ENCODE measurements at regions not wholly inside any gene's neighbourhood (a gene's known extent, or its start where the extent isn't known, plus 50 kb on each side); places are given as distances from the start of the nearest gene placed in this dataset.

DNA sequence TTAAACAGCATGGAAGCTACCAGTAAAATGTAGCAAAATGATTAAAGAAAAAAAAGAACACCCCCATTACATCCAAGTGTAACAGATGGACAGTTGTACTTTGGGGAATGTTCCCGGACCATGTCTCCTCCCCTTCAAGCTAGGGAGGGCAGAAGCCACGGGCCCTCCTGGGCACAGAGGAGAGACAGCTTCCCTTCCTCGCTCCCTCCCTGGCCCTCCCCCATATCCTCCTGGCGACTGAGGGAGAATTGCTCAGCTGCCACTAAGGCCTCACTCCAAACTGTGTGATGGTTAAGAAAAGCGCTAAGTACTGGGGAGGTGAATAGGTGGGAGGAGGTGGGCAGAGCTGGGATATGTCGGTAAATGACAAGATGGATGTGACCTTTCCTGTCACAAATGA lies 358.0 kb downstream of the HRH4 start:
- peak overlapping the region; percentile 25 for H3K4me3 Mint-ChIP-seq
- H3K9me3 Mint-ChIP-seq: no peaks in the 10 kb centered on the region
- H3K36me3 Mint-ChIP-seq (ENCODE audit: low read depth): no peaks in the 10 kb centered on the region
- DNase-seq (ENCODE audit: low read depth, low spot score): no peak
- peaks cover 15% of the 10 kb centered on the region for H3K27me3 Mint-ChIP-seq (ENCODE audit: low read depth)
- TF ChIP-seq, protein P1, sequence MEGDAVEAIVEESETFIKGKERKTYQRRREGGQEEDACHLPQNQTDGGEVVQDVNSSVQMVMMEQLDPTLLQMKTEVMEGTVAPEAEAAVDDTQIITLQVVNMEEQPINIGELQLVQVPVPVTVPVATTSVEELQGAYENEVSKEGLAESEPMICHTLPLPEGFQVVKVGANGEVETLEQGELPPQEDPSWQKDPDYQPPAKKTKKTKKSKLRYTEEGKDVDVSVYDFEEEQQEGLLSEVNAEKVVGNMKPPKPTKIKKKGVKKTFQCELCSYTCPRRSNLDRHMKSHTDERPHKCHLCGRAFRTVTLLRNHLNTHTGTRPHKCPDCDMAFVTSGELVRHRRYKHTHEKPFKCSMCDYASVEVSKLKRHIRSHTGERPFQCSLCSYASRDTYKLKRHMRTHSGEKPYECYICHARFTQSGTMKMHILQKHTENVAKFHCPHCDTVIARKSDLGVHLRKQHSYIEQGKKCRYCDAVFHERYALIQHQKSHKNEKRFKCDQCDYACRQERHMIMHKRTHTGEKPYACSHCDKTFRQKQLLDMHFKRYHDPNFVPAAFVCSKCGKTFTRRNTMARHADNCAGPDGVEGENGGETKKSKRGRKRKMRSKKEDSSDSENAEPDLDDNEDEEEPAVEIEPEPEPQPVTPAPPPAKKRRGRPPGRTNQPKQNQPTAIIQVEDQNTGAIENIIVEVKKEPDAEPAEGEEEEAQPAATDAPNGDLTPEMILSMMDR (conservative IDR thresholded peaks at IDR 0.05): no peak
- peaks cover 41% of the 10 kb centered on the region for H3K4me1 Mint-ChIP-seq
- no peak overlapping the region for H3K27ac Mint-ChIP-seq (ENCODE audit: unreplicated experiment)

DNA sequence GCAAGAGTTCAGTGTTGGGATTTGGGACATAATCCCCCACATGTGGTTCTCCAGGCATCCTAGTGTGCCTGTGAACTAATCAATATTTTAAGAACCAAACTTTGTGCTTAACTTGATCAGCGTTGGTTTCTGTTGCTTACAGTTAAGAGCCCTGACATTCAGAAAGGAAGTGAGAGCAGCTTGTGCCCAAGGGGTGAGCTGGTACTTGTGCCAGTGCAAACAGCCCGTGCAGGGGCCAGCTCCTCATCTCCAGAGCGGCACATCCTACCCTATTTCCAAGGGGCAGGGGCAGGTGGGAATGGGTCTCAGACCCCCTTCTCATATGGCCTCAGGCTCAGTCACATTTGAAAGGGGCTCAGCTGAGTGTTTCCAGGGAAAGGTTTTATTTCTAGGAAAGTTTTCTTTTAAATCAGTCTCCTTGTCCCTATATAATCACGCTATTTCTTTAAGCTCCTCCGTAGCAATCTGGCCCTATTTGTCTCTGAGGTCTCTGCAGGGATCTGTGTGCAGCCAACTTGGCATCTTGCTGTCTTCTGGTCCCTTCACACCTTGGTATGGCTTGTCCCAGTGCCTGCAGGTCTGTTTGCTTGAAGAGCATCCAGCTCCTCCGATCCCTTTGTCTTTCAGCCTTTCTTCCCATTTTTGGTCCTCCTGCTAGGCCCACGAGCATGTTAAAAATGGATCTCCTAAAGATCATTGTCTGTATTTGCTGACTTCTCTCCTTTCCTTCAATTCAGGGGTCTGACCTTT lies 358.9 kb downstream of the HRH4 start:
- no peak for DNase-seq (ENCODE audit: low read depth, low spot score)
- H3K4me1 Mint-ChIP-seq: peaks cover 39% of the 10 kb centered on the region
- TF ChIP-seq, protein P1 (conservative IDR thresholded peaks at IDR 0.05): no peak
- H3K36me3 Mint-ChIP-seq (ENCODE audit: low read depth): no peaks in the 10 kb centered on the region
- H3K27me3 Mint-ChIP-seq (ENCODE audit: low read depth): peaks cover 15% of the 10 kb centered on the region
- no peaks in the 10 kb centered on the region for H3K9me3 Mint-ChIP-seq
- H3K27ac Mint-ChIP-seq (ENCODE audit: unreplicated experiment): no peak overlapping the region
- no peak overlapping the region for H3K4me3 Mint-ChIP-seq

DNA sequence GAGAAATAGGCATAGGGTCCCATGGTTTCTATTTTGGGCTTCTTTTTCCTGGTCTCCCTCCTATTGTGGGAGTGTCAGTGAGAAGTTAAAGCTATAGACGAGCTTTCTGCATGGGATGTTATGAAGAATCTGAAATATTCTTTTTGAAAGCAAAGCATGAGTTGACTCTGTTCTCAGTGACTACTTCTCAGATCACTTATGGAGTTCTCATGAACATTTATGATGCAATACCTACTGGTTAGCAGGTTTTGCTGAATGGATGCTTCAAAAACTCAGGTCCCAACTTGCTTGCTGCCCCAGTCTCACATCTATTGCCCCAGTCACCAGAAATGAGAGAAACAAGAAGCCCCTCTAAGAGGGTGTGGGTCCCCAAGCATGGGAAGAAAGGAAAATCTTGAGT lies 365.0 kb downstream of the HRH4 start:
- TF ChIP-seq, protein P1 (conservative IDR thresholded peaks at IDR 0.05): no peak
- H3K9me3 Mint-ChIP-seq: no peaks in the 10 kb centered on the region
- DNase-seq (ENCODE audit: low read depth, low spot score): no peak
- H3K27ac Mint-ChIP-seq (ENCODE audit: unreplicated experiment): no peak overlapping the region
- H3K27me3 Mint-ChIP-seq (ENCODE audit: low read depth): peaks cover under 1% of the 10 kb centered on the region
- H3K4me1 Mint-ChIP-seq: peaks cover 11% of the 10 kb centered on the region
- no peaks in the 10 kb centered on the region for H3K36me3 Mint-ChIP-seq (ENCODE audit: low read depth)
- H3K4me3 Mint-ChIP-seq: no peak overlapping the region

DNA sequence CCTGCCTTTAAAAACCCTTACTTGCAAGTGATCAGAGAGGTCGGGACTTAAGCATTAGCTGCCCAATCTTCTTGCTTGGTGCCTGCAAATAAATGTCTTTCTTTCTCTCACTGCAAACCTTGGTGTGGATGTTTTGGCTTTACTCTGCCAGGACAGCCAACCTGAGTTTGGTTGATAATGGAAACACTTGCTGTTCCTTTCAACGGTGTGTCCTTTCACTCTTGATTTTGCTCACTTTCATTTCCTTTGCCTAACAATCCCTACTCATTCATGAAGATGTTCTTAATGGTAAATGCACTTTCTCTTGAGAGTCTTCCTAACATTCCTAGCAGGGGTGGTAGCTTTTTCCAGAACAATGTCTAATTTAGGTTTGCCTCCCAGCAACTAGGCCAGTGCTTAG lies 366.2 kb downstream of the HRH4 start:
- Mint-ChIP-seq H3K4me1 (peaks cover 17% of the 10 kb centered on the region), H3K36me3 (ENCODE audit: low read depth) (no peaks in the 10 kb centered on the region)

DNA sequence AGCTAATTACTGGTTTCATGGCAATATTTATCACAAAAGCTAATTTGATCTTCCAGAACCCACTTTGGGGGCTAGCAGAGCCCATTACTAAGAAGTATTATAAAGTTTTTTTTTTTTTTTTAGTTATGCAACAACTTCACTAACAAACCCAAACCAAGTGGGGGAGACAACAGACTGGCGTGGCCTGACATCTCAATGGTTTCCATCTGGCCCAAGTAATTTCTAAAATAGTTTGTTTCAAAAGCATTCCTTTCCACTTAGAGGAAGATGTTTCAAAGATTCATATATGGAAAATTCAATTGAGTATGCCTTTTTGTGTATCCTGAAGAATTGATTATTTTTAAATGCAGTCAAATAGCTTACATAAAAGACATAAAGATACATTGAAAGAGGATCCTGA lies 367.1 kb downstream of the HRH4 start:
- Mint-ChIP-seq H3K27ac (ENCODE audit: unreplicated experiment) (no peak overlapping the region), H3K27me3 (ENCODE audit: low read depth) (no peaks in the 10 kb centered on the region), H3K9me3 (no peaks in the 10 kb centered on the region), H3K36me3 (ENCODE audit: low read depth) (no peaks in the 10 kb centered on the region), H3K4me3 (no peak overlapping the region), H3K4me1 (peaks cover 26% of the 10 kb centered on the region)
- no peak for DNase-seq (ENCODE audit: low read depth, low spot score)
- TF ChIP-seq, protein P1 (conservative IDR thresholded peaks at IDR 0.05): no peak

More for the DNA sequence above, 366.2 kb downstream of the HRH4 start:
- H3K9me3 Mint-ChIP-seq: no peaks in the 10 kb centered on the region
- no peak for DNase-seq (ENCODE audit: low read depth, low spot score)
- no peak overlapping the region for H3K4me3 Mint-ChIP-seq
- H3K27me3 Mint-ChIP-seq (ENCODE audit: low read depth): no peaks in the 10 kb centered on the region
- H3K27ac Mint-ChIP-seq (ENCODE audit: unreplicated experiment): no peak overlapping the region
- TF ChIP-seq, protein P1 (conservative IDR thresholded peaks at IDR 0.05): no peak

Measured in neural crest cell (in vitro differentiated cells).